H9 (cell line): ENCODE measurements at regions not wholly inside any gene's neighbourhood (a gene's known extent, or its start where the extent isn't known, plus 50 kb on each side); places are given as distances from the start of the nearest gene placed in this dataset.

Source experiments
- DNase-seq: peaks from one replicate; pipeline ENCODE4 v3.0.0-alpha.2; 2017
- H2AFZ ChIP-seq: one replicate; pipeline ENCODE4 v1.6.1; 2013; ENCODE audit warnings: mild to moderate bottlenecking, low read length, control low read depth, moderate library complexity
- H2AK5ac ChIP-seq: 2 replicates; pipeline ENCODE4 v1.6.1; 2013; ENCODE audit warnings: low read length, control low read depth, mixed read lengths; ENCODE audit not compliant: insufficient read length
- H2BK120ac ChIP-seq: one replicate; pipeline ENCODE4 v1.6.1; 2013; ENCODE audit warnings: low read depth, mild to moderate bottlenecking, low read length, control low read depth, inconsistent platforms; ENCODE audit not compliant: poor library complexity, severe bottlenecking
- H2BK12ac ChIP-seq: 2 replicates; pipeline ENCODE4 v1.6.1; 2013; ENCODE audit warnings: low read length, control low read depth, mixed read lengths, low read depth; ENCODE audit not compliant: insufficient read length
- H2BK15ac ChIP-seq: 2 replicates; pipeline ENCODE4 v1.6.1; 2013; ENCODE audit warnings: low read depth, low read length, control low read depth
- H2BK20ac ChIP-seq: one replicate; pipeline ENCODE4 v1.6.1; 2013; ENCODE audit warnings: low read depth, mild to moderate bottlenecking, low read length, control low read depth, inconsistent platforms; ENCODE audit not compliant: poor library complexity, severe bottlenecking
- H2BK5ac ChIP-seq: 2 replicates; pipeline ENCODE4 v1.6.1; 2013; ENCODE audit warnings: low read length, control low read depth, mixed read lengths; ENCODE audit not compliant: insufficient read length
- H3K14ac ChIP-seq: 2 replicates; pipeline ENCODE4 v1.6.1; 2013; ENCODE audit warnings: low read length, control low read depth; ENCODE audit not compliant: insufficient read depth
- H3K18ac ChIP-seq: 2 replicates; pipeline ENCODE4 v1.6.1; 2013; ENCODE audit warnings: low read depth, mild to moderate bottlenecking, mixed read lengths, low read length, control low read depth; ENCODE audit not compliant: insufficient read length
- H3K23ac ChIP-seq: 2 replicates; pipeline ENCODE4 v1.6.1; 2013; ENCODE audit warnings: low read length, control low read depth, mixed read lengths, low read depth; ENCODE audit not compliant: insufficient read length
- H3K23me2 ChIP-seq: 2 replicates; pipeline ENCODE4 v1.6.1; 2013; ENCODE audit warnings: low read depth, mild to moderate bottlenecking, mixed read lengths, low read length, control low read depth; ENCODE audit not compliant: insufficient read length, poor library complexity, severe bottlenecking
- H3K27ac ChIP-seq: 2 replicates; pipeline ENCODE4 v1.5.1; 2013; ENCODE audit warnings: low read length, control low read depth, mixed read lengths, low read depth; ENCODE audit not compliant: insufficient read length
- H3K27me3 ChIP-seq: 2 replicates; pipeline ENCODE4 v1.6.1; 2013; ENCODE audit warnings: low read length, control low read depth, inconsistent platforms; ENCODE audit not compliant: insufficient read depth
- H3K4ac ChIP-seq: 2 replicates; pipeline ENCODE4 v1.6.1; 2013; ENCODE audit warnings: low read depth, mild to moderate bottlenecking, control low read depth, inconsistent platforms, low read length, moderate library complexity
- H3K4me1 ChIP-seq: 2 replicates; pipeline ENCODE4 v1.6.1; 2013; ENCODE audit warnings: low read length, control low read depth, inconsistent platforms; ENCODE audit not compliant: insufficient read depth
- H3K4me2 ChIP-seq: 2 replicates; pipeline ENCODE4 v1.6.1; 2013; ENCODE audit warnings: low read length, control low read depth, mixed read lengths; ENCODE audit not compliant: insufficient read length, insufficient read depth
- H3K56ac ChIP-seq: 2 replicates; pipeline ENCODE4 v1.6.1; 2013; ENCODE audit warnings: low read depth, mild to moderate bottlenecking, mixed read lengths, low read length, control low read depth; ENCODE audit not compliant: insufficient read length
- H3K79me1 ChIP-seq: 2 replicates; pipeline ENCODE4 v1.6.1; 2013; ENCODE audit warnings: low read depth, mild to moderate bottlenecking, moderate library complexity, low read length, control low read depth, inconsistent platforms; ENCODE audit not compliant: insufficient read depth, poor library complexity, severe bottlenecking
- H3K79me2 ChIP-seq: 2 replicates; pipeline ENCODE4 v1.6.1; 2013; ENCODE audit warnings: low read length, control low read depth, inconsistent platforms; ENCODE audit not compliant: insufficient read depth
- H3K9ac ChIP-seq: 2 replicates; pipeline ENCODE4 v1.6.1; 2013; ENCODE audit warnings: low read length, control low read depth, mixed read lengths; ENCODE audit not compliant: insufficient read length; ENCODE audit errors: extremely low read depth
- H3K9me3 ChIP-seq: one replicate; pipeline ENCODE4 v1.6.1; 2013; ENCODE audit warnings: low read depth, low read length, inconsistent platforms; ENCODE audit not compliant: control insufficient read depth
- H3T11ph ChIP-seq: one replicate; pipeline ENCODE4 v1.6.1; 2013; ENCODE audit warnings: mild to moderate bottlenecking, low read length, control low read depth, inconsistent platforms
- H4K20me1 ChIP-seq: one replicate; pipeline ENCODE4 v1.6.1; 2013; ENCODE audit not compliant: control insufficient read depth, insufficient read length, insufficient read depth
- H4K5ac ChIP-seq: 2 replicates; pipeline ENCODE4 v1.6.1; 2013; ENCODE audit warnings: low read depth, mild to moderate bottlenecking, mixed read lengths, low read length, control low read depth; ENCODE audit not compliant: insufficient read length
- H4K8ac ChIP-seq: replicated peaks from 2 replicates; pipeline ENCODE4 v1.6.1; 2013; ENCODE audit warnings: low read length, control low read depth, mixed read lengths, low read depth; ENCODE audit not compliant: insufficient read length
- H4K91ac ChIP-seq: 2 replicates; pipeline ENCODE4 v1.6.1; 2013; ENCODE audit warnings: low read depth, mild to moderate bottlenecking, moderate library complexity, mixed read lengths, low read length, control low read depth; ENCODE audit not compliant: insufficient read length
- H3K27ac Mint-ChIP-seq, 3 experiments: 2 replicates in 2 of 3; 3 replicates in 1 of 3; pipeline ENCODE4 v1.8.0; 2020 to 2021; ENCODE audit warnings: mixed read lengths in 3 of 3, mild to moderate bottlenecking in 1 of 3, moderate library complexity in 1 of 3
- H3K27me3 Mint-ChIP-seq: 2 replicates; pipeline ENCODE4 v1.8.0; 2021; ENCODE audit warnings: low read depth, mild to moderate bottlenecking, moderate library complexity, mixed read lengths
- H3K36me3 Mint-ChIP-seq, 3 experiments: 2 replicates in 2 of 3; 3 replicates in 1 of 3; pipeline ENCODE4 v1.8.0; 2020 to 2021; ENCODE audit warnings: low read depth in 3 of 3, mixed read lengths in 3 of 3; ENCODE audit not compliant: insufficient read depth in 1 of 3
- H3K4me1 Mint-ChIP-seq, 2 experiments: 2 replicates each; pipeline ENCODE4 v1.8.0; 2020; ENCODE audit warnings: mixed read lengths in 2 of 2
- H3K4me3 Mint-ChIP-seq, 2 experiments: 2 replicates in 1 of 2; 3 replicates in 1 of 2; pipeline ENCODE4 v1.8.0; 2020 to 2021; ENCODE audit warnings: mild to moderate bottlenecking in 2 of 2, mixed read lengths in 2 of 2, moderate library complexity in 1 of 2
- H3K9me3 Mint-ChIP-seq, 2 experiments: 2 replicates in 1 of 2; 3 replicates in 1 of 2; pipeline ENCODE4 v1.8.0; 2020; ENCODE audit warnings: mild to moderate bottlenecking in 2 of 2, mixed read lengths in 2 of 2, moderate library complexity in 1 of 2
- WGBS: extraction: QIAGEN DNeasy Blood & Tissue Kit; methylation state at CpG from one replicate; pipeline ENCODE4 v1.1.7; 2013; ENCODE audit warnings: missing lambda C conversion rate, low lambda C conversion rate, mixed read lengths; ENCODE audit not compliant: insufficient read length; ENCODE audit errors: extremely low coverage; 5-methylcytosine and 5-hydroxymethylcytosine counted together
- TF ChIP-seq, protein P1 (sequence below): fragments of 200-600 bp; sonication (generic); conservative IDR thresholded peaks from 3 replicates; pipeline ENCODE4 v1.8.0; 2021; ENCODE audit warnings: antibody characterized with exemption, mild to moderate bottlenecking

GRCh38 chrX:109797311-109797975 lies 64.4 kb upstream of the ACSL4 start:
- no peaks in the 10 kb centered on the region for H3K79me2 ChIP-seq
- no peaks in the 10 kb centered on the region for H3K79me1 ChIP-seq
- no peaks in the 10 kb centered on the region for H3K23me2 ChIP-seq
- H3K27ac Mint-ChIP-seq: no peak overlapping the region
- no peak overlapping the region for H2BK15ac ChIP-seq
- H3K18ac ChIP-seq: no peak overlapping the region
- H3K36me3 Mint-ChIP-seq: no peaks in the 10 kb centered on the region
- no peak overlapping the region for H2AFZ ChIP-seq
- no peaks in the 10 kb centered on the region for H3K4me1 Mint-ChIP-seq
- H3K4me1 ChIP-seq: no peaks in the 10 kb centered on the region
- H2BK5ac ChIP-seq: no peak overlapping the region
- no peak overlapping the region for H3K14ac ChIP-seq
- H2BK12ac ChIP-seq: no peak overlapping the region
- H3K27me3 Mint-ChIP-seq: no peaks in the 10 kb centered on the region
- H4K20me1 ChIP-seq: no peaks in the 10 kb centered on the region
- H3K4me2 ChIP-seq: no peak overlapping the region
- no peak overlapping the region for H3K23ac ChIP-seq
- H4K91ac ChIP-seq: no peak overlapping the region
- TF ChIP-seq, protein P1, sequence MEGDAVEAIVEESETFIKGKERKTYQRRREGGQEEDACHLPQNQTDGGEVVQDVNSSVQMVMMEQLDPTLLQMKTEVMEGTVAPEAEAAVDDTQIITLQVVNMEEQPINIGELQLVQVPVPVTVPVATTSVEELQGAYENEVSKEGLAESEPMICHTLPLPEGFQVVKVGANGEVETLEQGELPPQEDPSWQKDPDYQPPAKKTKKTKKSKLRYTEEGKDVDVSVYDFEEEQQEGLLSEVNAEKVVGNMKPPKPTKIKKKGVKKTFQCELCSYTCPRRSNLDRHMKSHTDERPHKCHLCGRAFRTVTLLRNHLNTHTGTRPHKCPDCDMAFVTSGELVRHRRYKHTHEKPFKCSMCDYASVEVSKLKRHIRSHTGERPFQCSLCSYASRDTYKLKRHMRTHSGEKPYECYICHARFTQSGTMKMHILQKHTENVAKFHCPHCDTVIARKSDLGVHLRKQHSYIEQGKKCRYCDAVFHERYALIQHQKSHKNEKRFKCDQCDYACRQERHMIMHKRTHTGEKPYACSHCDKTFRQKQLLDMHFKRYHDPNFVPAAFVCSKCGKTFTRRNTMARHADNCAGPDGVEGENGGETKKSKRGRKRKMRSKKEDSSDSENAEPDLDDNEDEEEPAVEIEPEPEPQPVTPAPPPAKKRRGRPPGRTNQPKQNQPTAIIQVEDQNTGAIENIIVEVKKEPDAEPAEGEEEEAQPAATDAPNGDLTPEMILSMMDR: no peak
- H2AK5ac ChIP-seq: no peak overlapping the region
- H3K56ac ChIP-seq: no peak overlapping the region
- H3K27ac ChIP-seq: no peak overlapping the region
- no peak overlapping the region for H4K8ac ChIP-seq
- no CpG with 5 or more reads among the region's 1 CpG for WGBS
- no peaks in the 10 kb centered on the region for H3K27me3 ChIP-seq
- H4K5ac ChIP-seq: no peak overlapping the region
- DNase-seq: no peak
- no peaks in the 10 kb centered on the region for H3K9me3 ChIP-seq
- no peaks in the 10 kb centered on the region for H3K9me3 Mint-ChIP-seq
- H3K9ac ChIP-seq: no peak overlapping the region
- H3T11ph ChIP-seq: no peak overlapping the region
- H2BK20ac ChIP-seq: no peak overlapping the region
- H3K4ac ChIP-seq: no peak overlapping the region
- no peak overlapping the region for H3K4me3 Mint-ChIP-seq
- H2BK120ac ChIP-seq: no peak overlapping the region
